ENCODE measurements at regions not wholly inside any gene's neighbourhood (a gene's known extent, or its start where the extent isn't known, plus 50 kb on each side); places are given as distances from the start of the nearest gene placed in this dataset.

GRCh38 chr3:30500666-30501399 is 105.6 kb upstream of the TGFBR2 start:
- Histone ChIP-seq H2BK5ac (ENCODE audit: low read depth, low read length, poor library complexity, severe bottlenecking) (no peak overlapping the region), H3K9ac (ENCODE audit: low read length) (no peak overlapping the region)

GRCh38 chr3:30501526-30501925 is 104.9 kb upstream of the TGFBR2 start:
- no peak overlapping the region for H2BK12ac ChIP-seq (ENCODE audit: low read length in 2 of 2)
- no peak overlapping the region for H3K4me2 ChIP-seq (ENCODE audit: low read length, poor library complexity, severe bottlenecking)
- no peak overlapping the region for H3K9ac ChIP-seq (ENCODE audit: low read length)
- peaks cover 1% of the 10 kb centered on the region for H3K4me1 ChIP-seq (ENCODE audit: control insufficient read depth, insufficient read depth, low read depth, low read length)
- no peak overlapping the region for H2AFZ ChIP-seq (ENCODE audit: low read depth, low read length)
- H4K8ac ChIP-seq (ENCODE audit: low read length), result no peak overlapping the region
- no peaks in the 10 kb centered on the region for H3K79me1 ChIP-seq (replicated peaks; ENCODE audit: low read length, poor library complexity, severe bottlenecking)
- no peak overlapping the region for H3K14ac ChIP-seq (ENCODE audit: low read length in 2 of 2)
- H3K4ac ChIP-seq (ENCODE audit: low read depth in 1 of 2, low read length in 2 of 2), result no peak overlapping the region
- H4K91ac ChIP-seq (ENCODE audit: low read length), result no peak overlapping the region
- no peak overlapping the region for H3K27ac ChIP-seq (ENCODE audit: low read length, poor library complexity, severe bottlenecking)
- no peaks in the 10 kb centered on the region for H3K27me3 ChIP-seq (ENCODE audit: control insufficient read depth in 1 of 2, insufficient read depth in 1 of 2, low read length in 2 of 2)
- no peak overlapping the region for H3K18ac ChIP-seq (ENCODE audit: low read depth in 1 of 2, low read length in 2 of 2)
- no peak for DNase-seq
- H2AK5ac ChIP-seq (ENCODE audit: low read length, severe bottlenecking), result no peak overlapping the region
- H2BK15ac ChIP-seq (ENCODE audit: low read depth, poor library complexity, severe bottlenecking), result no peak overlapping the region
- H2BK5ac ChIP-seq (ENCODE audit: low read depth, low read length, poor library complexity, severe bottlenecking), result no peak overlapping the region
- no peak overlapping the region for H2BK120ac ChIP-seq (ENCODE audit: low read depth, low read length)
- no peaks in the 10 kb centered on the region for H3K9me3 ChIP-seq (ENCODE audit: control insufficient read depth, low read length)
- no peaks in the 10 kb centered on the region for H3K36me3 ChIP-seq (ENCODE audit: control insufficient read depth in 1 of 2, insufficient read depth in 2 of 2, low read depth in 1 of 2, low read length in 2 of 2)
- no peak overlapping the region for H3K4me3 ChIP-seq (ENCODE audit: insufficient read depth in 1 of 2, low read depth in 1 of 2, low read length in 2 of 2)
- H3K23ac ChIP-seq (ENCODE audit: low read length in 2 of 2), result no peak overlapping the region

More at GRCh38 chr3:30500666-30501399, 105.6 kb upstream of the TGFBR2 start:
- no peak overlapping the region for H2AFZ ChIP-seq (ENCODE audit: low read depth, low read length)
- H3K36me3 ChIP-seq (ENCODE audit: control insufficient read depth in 1 of 2, insufficient read depth in 2 of 2, low read depth in 1 of 2, low read length in 2 of 2), result no peaks in the 10 kb centered on the region
- H2BK12ac ChIP-seq (ENCODE audit: low read length in 2 of 2), result peak overlapping the region in 1 of 2 experiments; percentile 7
- no peak overlapping the region for H3K4me2 ChIP-seq (ENCODE audit: low read length, poor library complexity, severe bottlenecking)
- H3K23ac ChIP-seq (ENCODE audit: low read length in 2 of 2), result no peak overlapping the region
- H2BK15ac ChIP-seq (ENCODE audit: low read depth, poor library complexity, severe bottlenecking), result no peak overlapping the region
- WGBS, result 98% methylated on average over 4 of the region's 7 CpGs
- H3K27me3 ChIP-seq (ENCODE audit: control insufficient read depth in 1 of 2, insufficient read depth in 1 of 2, low read length in 2 of 2), result no peaks in the 10 kb centered on the region
- no peak overlapping the region for H2AK5ac ChIP-seq (ENCODE audit: low read length, severe bottlenecking)
- H4K8ac ChIP-seq (ENCODE audit: low read length), result no peak overlapping the region
- H3K79me1 ChIP-seq (replicated peaks; ENCODE audit: low read length, poor library complexity, severe bottlenecking), result no peaks in the 10 kb centered on the region
- peaks cover 1% of the 10 kb centered on the region for H3K4me1 ChIP-seq (ENCODE audit: control insufficient read depth, insufficient read depth, low read depth, low read length)
- no peaks in the 10 kb centered on the region for H3K9me3 ChIP-seq (ENCODE audit: control insufficient read depth, low read length)
- no peak overlapping the region for H3K27ac ChIP-seq (ENCODE audit: low read length, poor library complexity, severe bottlenecking)
- no peak overlapping the region for H2BK120ac ChIP-seq (ENCODE audit: low read depth, low read length)
- no peak overlapping the region for H4K91ac ChIP-seq (ENCODE audit: low read length)
- H3K14ac ChIP-seq (ENCODE audit: low read length in 2 of 2), result no peak overlapping the region
- DNase-seq, result no peak
- H3K18ac ChIP-seq (ENCODE audit: low read depth in 1 of 2, low read length in 2 of 2), result no peak overlapping the region
- no peak overlapping the region for H3K4ac ChIP-seq (ENCODE audit: low read depth in 1 of 2, low read length in 2 of 2)
- no peak overlapping the region for H3K4me3 ChIP-seq (ENCODE audit: insufficient read depth in 1 of 2, low read depth in 1 of 2, low read length in 2 of 2)

- Histone ChIP-seq H3K4ac (ENCODE audit: low read depth in 1 of 2, low read length in 2 of 2) (peak overlapping the region in 1 of 2 experiments; percentile 32), H3K4me2 (ENCODE audit: low read length, poor library complexity, severe bottlenecking) (no peak overlapping the region), H3K36me3 (ENCODE audit: control insufficient read depth in 1 of 2, insufficient read depth in 2 of 2, low read depth in 1 of 2, low read length in 2 of 2) (no peaks in the 10 kb centered on the region), H3K14ac (ENCODE audit: low read length in 2 of 2) (no peak overlapping the region), H2AFZ (ENCODE audit: low read depth, low read length) (no peak overlapping the region), H2BK15ac (ENCODE audit: low read depth, poor library complexity, severe bottlenecking) (peak overlapping the region; percentile 30), H3K27ac (ENCODE audit: low read length, poor library complexity, severe bottlenecking) (no peak overlapping the region), H3K4me3 (ENCODE audit: insufficient read depth in 1 of 2, low read depth in 1 of 2, low read length in 2 of 2) (no peak overlapping the region), H2AK5ac (ENCODE audit: low read length, severe bottlenecking) (peak overlapping the region; percentile 4), H3K9me3 (ENCODE audit: control insufficient read depth, low read length) (no peaks in the 10 kb centered on the region), H2BK120ac (ENCODE audit: low read depth, low read length) (no peak overlapping the region), H3K18ac (ENCODE audit: low read depth in 1 of 2, low read length in 2 of 2) (peak overlapping the region; percentile 4 to 41), H3K4me1 (ENCODE audit: control insufficient read depth, insufficient read depth, low read depth, low read length) (peaks cover 1% of the 10 kb centered on the region), H3K27me3 (ENCODE audit: control insufficient read depth in 1 of 2, insufficient read depth in 1 of 2, low read length in 2 of 2) (no peaks in the 10 kb centered on the region), H3K79me1 (replicated peaks; ENCODE audit: low read length, poor library complexity, severe bottlenecking) (no peaks in the 10 kb centered on the region), H2BK5ac (ENCODE audit: low read depth, low read length, poor library complexity, severe bottlenecking) (no peak overlapping the region), H3K23ac (ENCODE audit: low read length in 2 of 2) (no peak overlapping the region), H4K8ac (ENCODE audit: low read length) (peak overlapping the region; percentile 3), H3K9ac (ENCODE audit: low read length) (no peak overlapping the region), H4K91ac (ENCODE audit: low read length) (no peak overlapping the region), H2BK12ac (ENCODE audit: low read length in 2 of 2) (peak overlapping the region in 1 of 2 experiments; percentile 59)
- WGBS, result 80% methylated on average over 2 of the region's 2 CpGs
- no peak for DNase-seq
These were observed 104.2 kb upstream of the TGFBR2 start for GRCh38 chr3:30502051-30502741.

- Histone ChIP-seq H3K4me3 (ENCODE audit: insufficient read depth in 1 of 2, low read depth in 1 of 2, low read length in 2 of 2) (no peak overlapping the region), H3K14ac (ENCODE audit: low read length in 2 of 2) (no peak overlapping the region), H3K36me3 (ENCODE audit: control insufficient read depth in 1 of 2, insufficient read depth in 2 of 2, low read depth in 1 of 2, low read length in 2 of 2) (no peaks in the 10 kb centered on the region), H3K27ac (ENCODE audit: low read length, poor library complexity, severe bottlenecking) (no peak overlapping the region), H4K8ac (ENCODE audit: low read length) (no peak overlapping the region), H3K23ac (ENCODE audit: low read length in 2 of 2) (no peak overlapping the region), H2BK15ac (ENCODE audit: low read depth, poor library complexity, severe bottlenecking) (no peak overlapping the region), H3K4ac (ENCODE audit: low read depth in 1 of 2, low read length in 2 of 2) (no peak overlapping the region), H2BK5ac (ENCODE audit: low read depth, low read length, poor library complexity, severe bottlenecking) (no peak overlapping the region), H4K91ac (ENCODE audit: low read length) (no peak overlapping the region), H2BK12ac (ENCODE audit: low read length in 2 of 2) (no peak overlapping the region), H2AFZ (ENCODE audit: low read depth, low read length) (no peak overlapping the region), H3K4me1 (ENCODE audit: control insufficient read depth, insufficient read depth, low read depth, low read length) (peaks cover 1% of the 10 kb centered on the region), H3K4me2 (ENCODE audit: low read length, poor library complexity, severe bottlenecking) (no peak overlapping the region), H3K27me3 (ENCODE audit: control insufficient read depth in 1 of 2, insufficient read depth in 1 of 2, low read length in 2 of 2) (no peaks in the 10 kb centered on the region), H2AK5ac (ENCODE audit: low read length, severe bottlenecking) (no peak overlapping the region), H3K18ac (ENCODE audit: low read depth in 1 of 2, low read length in 2 of 2) (no peak overlapping the region), H3K79me1 (replicated peaks; ENCODE audit: low read length, poor library complexity, severe bottlenecking) (no peaks in the 10 kb centered on the region), H3K9me3 (ENCODE audit: control insufficient read depth, low read length) (no peaks in the 10 kb centered on the region), H2BK120ac (ENCODE audit: low read depth, low read length) (no peak overlapping the region), H3K9ac (ENCODE audit: low read length) (no peak overlapping the region)
- no peak for DNase-seq
- WGBS, result no CpG with 5 or more reads among the region's 1 CpG
These were observed 103.7 kb upstream of the TGFBR2 start for GRCh38 chr3:30502742-30503073.
